ENCODE measurements at regions not wholly inside any gene's neighbourhood (a gene's known extent, or its start where the extent isn't known, plus 50 kb on each side); places are given as distances from the start of the nearest gene placed in this dataset.

DNA sequence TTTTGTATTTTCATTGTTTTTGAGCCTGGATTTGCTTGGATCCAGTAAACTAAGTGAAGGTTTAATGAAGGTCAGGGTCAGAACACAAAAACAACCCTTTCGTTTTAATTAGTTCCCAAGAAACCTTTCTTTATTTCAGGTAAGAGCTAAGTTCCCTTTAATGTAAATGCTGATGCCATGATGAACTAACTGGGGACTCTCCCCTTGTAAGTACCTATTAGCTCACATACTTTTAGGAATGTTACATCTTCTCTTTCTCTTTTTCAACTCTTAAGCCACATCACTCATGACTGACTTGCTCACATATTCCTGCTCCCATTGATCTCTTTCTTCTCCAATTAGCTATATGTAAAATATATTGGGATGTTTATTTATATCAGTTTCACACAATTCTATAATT, 673.1 kb upstream of the CPEB2 start:
- TF ChIP-seq GATA3 (IDR thresholded peaks at IDR 0.05; ENCODE audit: low read depth, low read length): no peak
- no peak for TF ChIP-seq GATA2 (IDR thresholded peaks at IDR 0.05; ENCODE audit: low read depth, low read length)

Data from SH-SY5Y (cell line).